GM12864 (cell line): ENCODE measurements at regions not wholly inside any gene's neighbourhood (a gene's known extent, or its start where the extent isn't known, plus 50 kb on each side); places are given as distances from the start of the nearest gene placed in this dataset.

Source experiments
- DNase-seq: peaks from one replicate; pipeline ENCODE4 v3.0.0-alpha.2; 2011; ENCODE audit warnings: low read depth
- H3K4me3 ChIP-seq: 2 replicates; pipeline ENCODE4 v1.5.1; 2011; ENCODE audit warnings: mild to moderate bottlenecking, low read depth, low read length, control low read depth
- CTCF ChIP-seq: IDR thresholded peaks from 2 replicates; pipeline ENCODE4 v1.5.1; 2011; ENCODE audit warnings: low read depth, mild to moderate bottlenecking, moderate library complexity, low read length, control low read depth, inconsistent platforms; ENCODE audit errors: missing control alignments

DNA sequence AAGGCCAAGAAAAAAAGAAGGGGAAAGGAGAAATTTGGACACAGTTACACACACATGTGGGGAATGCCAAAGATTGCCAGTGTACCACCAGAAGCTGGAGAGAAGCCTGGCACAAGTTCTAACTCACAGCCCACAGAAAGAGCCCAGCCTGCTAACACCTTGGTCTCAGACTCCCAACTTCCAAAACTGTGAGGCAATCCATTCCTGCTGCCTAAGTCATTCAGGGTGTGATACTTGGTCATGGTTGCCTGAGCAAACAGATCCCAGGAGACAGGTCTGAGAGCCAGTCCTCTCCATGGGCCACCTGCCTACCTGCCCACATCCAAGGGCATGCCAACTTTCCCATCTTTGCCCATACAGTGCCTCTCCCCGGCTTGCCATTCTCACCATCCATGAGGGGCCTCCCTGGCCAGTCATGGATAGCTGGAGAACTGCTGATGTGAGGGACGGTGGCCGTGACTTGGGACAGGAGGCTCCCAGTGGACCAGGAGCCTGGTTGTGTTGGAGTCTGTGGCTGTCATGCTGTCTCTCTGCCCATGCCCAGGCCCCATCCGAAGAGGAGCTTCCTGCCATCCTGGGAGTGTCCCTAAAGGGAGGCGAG lies 198.0 kb upstream of the RTL1 start:
- TF ChIP-seq CTCF: no peak
- DNase-seq: no peak
- H3K4me3 ChIP-seq: no peak overlapping the region

GRCh38 chr14:101102875-101103274 lies 199.4 kb upstream of the RTL1 start:
- DNase-seq: no peak
- H3K4me3 ChIP-seq: no peak overlapping the region
- TF ChIP-seq CTCF: no peak

GRCh38 chr14:101103321-101103901 lies 199.9 kb upstream of the RTL1 start:
- H3K4me3 ChIP-seq: no peak overlapping the region
- DNase-seq: no peak
- TF ChIP-seq CTCF: no peak

DNA sequence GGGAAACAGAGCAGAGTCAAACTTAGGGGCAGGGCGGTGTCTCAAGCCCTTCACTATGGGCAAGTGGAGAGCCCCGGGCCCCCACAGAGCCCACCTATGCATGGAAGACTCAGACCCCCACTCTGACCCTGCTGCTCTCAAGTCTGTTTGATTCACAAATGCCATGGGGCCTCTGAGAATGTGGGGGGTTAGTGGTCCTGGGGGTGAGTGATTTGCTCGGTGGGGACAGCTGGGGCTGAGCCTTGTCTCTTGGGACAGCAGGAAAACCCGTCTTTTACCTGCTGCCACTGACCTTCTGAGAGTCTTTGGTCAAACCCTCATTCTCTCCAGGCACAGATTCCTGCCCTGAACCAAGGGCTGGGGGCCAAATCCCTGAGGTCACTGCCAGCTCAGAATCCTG lies 201.0 kb upstream of the RTL1 start:
- no peak for DNase-seq
- no peak for TF ChIP-seq CTCF
- H3K4me3 ChIP-seq: no peak overlapping the region

DNA sequence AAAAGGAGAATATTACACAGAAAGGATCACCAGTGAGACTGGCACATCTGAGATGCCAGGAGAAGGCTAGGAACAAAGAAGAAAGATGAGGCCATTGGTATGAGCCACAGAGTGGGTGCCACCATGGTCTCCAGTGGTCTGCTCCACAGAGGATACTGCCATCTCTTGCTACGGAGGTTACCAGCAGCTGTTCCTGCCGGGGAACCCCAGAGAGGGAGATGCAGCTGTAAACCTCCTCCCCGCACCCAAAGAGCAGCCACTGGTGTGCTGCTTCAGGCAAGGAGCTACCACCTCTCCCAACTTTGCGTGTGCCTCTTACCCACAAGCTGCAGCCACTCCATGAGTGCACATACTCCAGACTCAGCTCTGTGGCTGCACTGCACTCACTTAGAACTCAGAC lies 201.5 kb upstream of the RTL1 start:
- no peak overlapping the region for H3K4me3 ChIP-seq
- no peak for DNase-seq
- no peak for TF ChIP-seq CTCF

DNA sequence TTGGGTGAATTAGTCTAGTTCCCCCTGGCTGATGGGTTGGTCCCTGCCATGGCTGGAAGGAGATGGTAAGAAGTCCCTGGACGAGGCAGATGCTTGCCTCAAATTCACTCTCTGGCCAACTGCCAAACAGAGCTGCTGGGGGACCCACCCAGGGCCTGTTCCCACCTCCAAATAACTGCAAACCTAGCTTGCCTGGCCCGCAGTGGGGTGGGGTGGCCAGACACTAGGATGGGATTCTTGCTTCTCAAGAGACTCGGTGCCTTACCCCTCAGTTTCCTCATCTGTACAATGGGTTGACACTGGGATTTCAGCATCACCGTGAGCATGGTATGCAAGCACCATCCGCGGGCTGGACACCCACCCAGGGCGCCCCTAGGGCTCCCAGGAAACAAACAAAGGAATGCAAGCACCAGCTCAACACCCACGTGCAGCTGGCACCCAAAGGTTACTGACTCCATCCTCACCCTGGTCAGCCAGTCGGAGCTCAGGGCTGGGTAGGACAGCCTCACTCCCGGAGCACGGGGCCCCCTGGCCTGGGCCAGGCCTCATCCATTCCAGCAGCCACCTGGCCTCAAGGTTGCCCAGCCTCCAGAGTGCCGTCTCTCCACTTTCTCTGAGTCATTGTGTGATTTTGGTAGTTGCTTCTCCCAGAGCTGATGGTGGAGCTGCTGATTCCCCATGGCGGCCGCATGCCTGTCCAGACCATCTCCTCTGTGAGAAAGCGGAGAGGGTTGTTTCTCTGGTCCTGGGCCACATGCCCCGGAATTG lies 205.2 kb upstream of the RTL1 start:
- DNase-seq: no peak
- no peak for TF ChIP-seq CTCF
- no peak overlapping the region for H3K4me3 ChIP-seq

- no peak overlapping the region for H3K4me3 ChIP-seq
- TF ChIP-seq CTCF: no peak
- DNase-seq: no peak
These were observed 205.8 kb upstream of the RTL1 start for GRCh38 chr14:101109347-101109638.
